CD4-positive, alpha-beta T cell (primary cell): ENCODE measurements at regions not wholly inside any gene's neighbourhood (a gene's known extent, or its start where the extent isn't known, plus 50 kb on each side); places are given as distances from the start of the nearest gene placed in this dataset.
"Not testable (repeated sequence)": the region's sequence is repeated elsewhere in the genome, so short reads cannot be mapped to it uniquely, and the experiment has no call there.

Source experiments
- ATAC-seq: fragments of 200-7000 bp; cut with Tn5 transposase; one replicate; pipeline ENCODE4 v1.10.0; 2022; ENCODE audit warnings: mild to moderate bottlenecking; ENCODE audit not compliant: poor library complexity
- CTCF ChIA-PET: fragments of 350-600 bp; sonication (Branson Sonifier 250); formaldehyde crosslinking; loops from one replicate; lab custom pipeline; 2021; ENCODE audit warnings: antibody characterized with exemption, inconsistent platforms; lab: Charles Lee
- POLR2A ChIA-PET: fragments of 350-600 bp; sonication (Branson Sonifier 250); formaldehyde crosslinking; loops from one replicate; lab custom pipeline; 2021; ENCODE audit warnings: antibody characterized with exemption, inconsistent platforms; lab: Charles Lee
- DNase-seq, 14 experiments: peaks; one replicate each; pipeline ENCODE4 v3.0.0-alpha.2; 2013 to 2020; ENCODE audit warnings: mixed read lengths in 2 of 14
- H3K27ac ChIP-seq, 2 donors: one replicate each; pipeline versions ENCODE4 v1.5.1 to v1.7.0; 2013; ENCODE audit warnings: low read length in 2 of 2, low read depth in 1 of 2, mild to moderate bottlenecking in 1 of 2
- H3K27me3 ChIP-seq, 2 experiments: 1 replicate in 1 of 2; 2 replicates in 1 of 2; pipeline versions ENCODE4 v1.6.1 to v1.7.0; 2013; ENCODE audit warnings: low read length in 2 of 2, control low read depth in 1 of 2, mild to moderate bottlenecking in 1 of 2, moderate library complexity in 1 of 2; ENCODE audit not compliant: insufficient read depth in 2 of 2, control insufficient read depth in 1 of 2
- H3K36me3 ChIP-seq: one replicate; pipeline ENCODE4 v1.6.1; 2013; ENCODE audit warnings: low read length, control low read depth; ENCODE audit not compliant: insufficient read depth
- H3K4me1 ChIP-seq: one replicate; pipeline ENCODE4 v1.6.1; 2013; ENCODE audit warnings: low read length, control low read depth; ENCODE audit not compliant: insufficient read depth
- H3K4me3 ChIP-seq: one replicate; pipeline ENCODE4 v1.5.1; 2013; ENCODE audit warnings: mild to moderate bottlenecking, low read length, moderate library complexity
- H3K9me3 ChIP-seq, 2 experiments: 1 replicate in 1 of 2; 2 replicates in 1 of 2; pipeline versions ENCODE4 v1.6.1 to v1.7.0; 2013; ENCODE audit warnings: low read length in 2 of 2, mild to moderate bottlenecking in 2 of 2, control low read depth in 1 of 2, moderate library complexity in 1 of 2; ENCODE audit not compliant: control insufficient read depth in 1 of 2, insufficient read depth in 1 of 2
- H3K27ac Mint-ChIP-seq: one replicate; pipeline ENCODE4 v1.8.0; 2020; ENCODE audit warnings: mixed read lengths
- H3K27me3 Mint-ChIP-seq: one replicate; pipeline ENCODE4 v1.8.0; 2021; ENCODE audit warnings: mixed read lengths
- H3K36me3 Mint-ChIP-seq: one replicate; pipeline ENCODE4 v1.8.0; 2021; ENCODE audit warnings: low read depth, mixed read lengths
- H3K4me1 Mint-ChIP-seq: one replicate; pipeline ENCODE4 v1.8.0; 2021; ENCODE audit warnings: low read depth, mixed read lengths
- H3K4me3 Mint-ChIP-seq: one replicate; pipeline ENCODE4 v1.8.0; 2020; ENCODE audit warnings: mild to moderate bottlenecking, mixed read lengths
- H3K9me3 Mint-ChIP-seq: one replicate; pipeline ENCODE4 v1.8.0; 2020; ENCODE audit warnings: mixed read lengths
- intact Hi-C, 2 experiments: fragments of 100-400 bp; cut with DNase I in 1 of 2; cut with micrococcal nuclease in 1 of 2; formaldehyde crosslinking; loops; one replicate each; pipeline versions ENCODE4 v1.15.1 to v1.9.0; 2023 to 2025; cut with DNase I, micrococcal nuclease
- TF ChIP-seq, protein P1 (sequence below): fragments of 200-600 bp; IDR thresholded peaks from one replicate; pipeline ENCODE4 v1.8.0; 2022; ENCODE audit warnings: antibody characterized with exemption, mild to moderate bottlenecking

DNA sequence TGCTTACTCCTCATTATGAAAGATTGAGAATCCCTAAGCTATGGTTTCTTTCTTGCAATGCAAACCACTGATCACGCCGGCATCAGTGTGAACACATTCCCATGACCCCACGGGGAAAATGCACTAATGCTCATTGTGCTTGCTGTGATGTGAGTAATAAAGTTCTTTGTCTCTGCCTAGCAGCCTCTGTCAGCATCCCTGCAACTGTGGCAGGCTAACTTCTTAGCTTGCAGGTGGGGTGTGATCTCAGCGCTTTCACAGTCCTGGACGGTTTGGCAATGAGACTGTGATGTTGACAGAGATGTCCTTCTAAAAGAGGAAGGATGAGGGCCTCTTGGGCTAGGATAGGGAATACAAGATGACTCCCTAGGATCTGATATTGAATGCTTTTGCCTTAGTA is 1218.7 kb downstream of the EFNA5 start:
- peaks cover 12% of the 10 kb centered on the region for H3K4me1 Mint-ChIP-seq
- H3K9me3 Mint-ChIP-seq, result no peaks in the 10 kb centered on the region
- H3K27ac ChIP-seq, result no peak overlapping the region
- ChIA-PET POLR2A (no interaction called here), CTCF (no interaction called here)
- intact Hi-C loops, result no loop called here
- no peaks in the 10 kb centered on the region for H3K27me3 Mint-ChIP-seq
- ATAC-seq, result no peak
- H3K27me3 ChIP-seq, result no peaks in the 10 kb centered on the region
- no peak overlapping the region for H3K4me3 Mint-ChIP-seq
- H3K4me1 ChIP-seq, result no peaks in the 10 kb centered on the region
- H3K36me3 Mint-ChIP-seq, result no peaks in the 10 kb centered on the region
- DNase-seq, result no peak
- TF ChIP-seq, protein P1, sequence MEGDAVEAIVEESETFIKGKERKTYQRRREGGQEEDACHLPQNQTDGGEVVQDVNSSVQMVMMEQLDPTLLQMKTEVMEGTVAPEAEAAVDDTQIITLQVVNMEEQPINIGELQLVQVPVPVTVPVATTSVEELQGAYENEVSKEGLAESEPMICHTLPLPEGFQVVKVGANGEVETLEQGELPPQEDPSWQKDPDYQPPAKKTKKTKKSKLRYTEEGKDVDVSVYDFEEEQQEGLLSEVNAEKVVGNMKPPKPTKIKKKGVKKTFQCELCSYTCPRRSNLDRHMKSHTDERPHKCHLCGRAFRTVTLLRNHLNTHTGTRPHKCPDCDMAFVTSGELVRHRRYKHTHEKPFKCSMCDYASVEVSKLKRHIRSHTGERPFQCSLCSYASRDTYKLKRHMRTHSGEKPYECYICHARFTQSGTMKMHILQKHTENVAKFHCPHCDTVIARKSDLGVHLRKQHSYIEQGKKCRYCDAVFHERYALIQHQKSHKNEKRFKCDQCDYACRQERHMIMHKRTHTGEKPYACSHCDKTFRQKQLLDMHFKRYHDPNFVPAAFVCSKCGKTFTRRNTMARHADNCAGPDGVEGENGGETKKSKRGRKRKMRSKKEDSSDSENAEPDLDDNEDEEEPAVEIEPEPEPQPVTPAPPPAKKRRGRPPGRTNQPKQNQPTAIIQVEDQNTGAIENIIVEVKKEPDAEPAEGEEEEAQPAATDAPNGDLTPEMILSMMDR, result no peak
- H3K9me3 ChIP-seq, result no peaks in the 10 kb centered on the region
- H3K4me3 ChIP-seq, result no peak overlapping the region
- H3K27ac Mint-ChIP-seq, result no peak overlapping the region
- no peaks in the 10 kb centered on the region for H3K36me3 ChIP-seq

DNA sequence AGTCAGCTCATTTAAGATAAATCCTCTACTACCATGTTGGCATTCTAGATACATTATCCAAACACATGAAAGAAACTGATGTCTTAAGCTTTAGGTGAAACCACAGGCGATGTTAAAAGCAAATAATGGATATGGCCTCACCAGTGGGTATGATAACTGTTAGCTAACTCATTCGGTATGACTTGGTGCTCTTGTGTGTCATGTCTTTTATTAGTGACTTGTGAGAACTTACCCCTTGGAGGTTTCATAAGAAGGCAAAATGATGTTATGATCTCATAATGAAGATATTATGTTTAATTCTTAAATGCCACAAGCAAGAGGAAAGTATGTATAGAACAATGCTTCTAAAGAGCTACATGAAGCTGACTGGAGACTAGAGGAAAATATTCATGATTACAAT is 1227.0 kb downstream of the EFNA5 start:
- H3K27ac Mint-ChIP-seq, result no peak overlapping the region
- H3K27ac ChIP-seq, result no peak overlapping the region
- no peaks in the 10 kb centered on the region for H3K36me3 Mint-ChIP-seq
- no peaks in the 10 kb centered on the region for H3K9me3 Mint-ChIP-seq
- intact Hi-C loops, result no loop called here
- TF ChIP-seq, protein P1, result no peak
- no peak overlapping the region for H3K4me3 ChIP-seq
- no peaks in the 10 kb centered on the region for H3K4me1 ChIP-seq
- POLR2A ChIA-PET, result no interaction called here
- no peaks in the 10 kb centered on the region for H3K36me3 ChIP-seq
- CTCF ChIA-PET, result no interaction called here
- no peak overlapping the region for H3K4me3 Mint-ChIP-seq
- H3K9me3 ChIP-seq, result no peaks in the 10 kb centered on the region
- no peak for DNase-seq
- H3K4me1 Mint-ChIP-seq, result peaks cover 12% of the 10 kb centered on the region
- ATAC-seq, result no peak
- no peaks in the 10 kb centered on the region for H3K27me3 ChIP-seq
- no peaks in the 10 kb centered on the region for H3K27me3 Mint-ChIP-seq

DNA sequence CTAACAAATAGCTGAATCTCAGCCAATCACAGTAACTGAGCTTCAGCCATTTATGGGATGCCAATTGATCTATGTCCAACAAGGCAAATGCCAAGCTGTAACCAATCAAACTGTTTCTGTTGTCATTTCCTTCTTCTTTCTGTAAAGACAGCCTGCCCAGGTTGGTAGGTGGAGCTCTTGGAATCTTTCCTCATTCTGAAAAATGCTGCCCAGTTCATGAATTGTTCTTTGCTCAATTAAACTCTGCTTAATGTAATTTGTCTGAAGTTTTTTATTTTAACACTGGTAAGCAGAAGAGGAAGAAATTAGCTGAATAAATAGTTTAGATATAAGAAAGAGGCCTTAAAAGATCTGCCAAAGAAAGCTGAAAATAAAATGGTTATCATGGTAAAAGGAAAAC is 1235.6 kb downstream of the EFNA5 start:
- no peak overlapping the region for H3K27ac Mint-ChIP-seq
- CTCF ChIA-PET, result no interaction called here
- H3K4me3 Mint-ChIP-seq, result no peak overlapping the region
- no peaks in the 10 kb centered on the region for H3K27me3 Mint-ChIP-seq
- intact Hi-C loops, result no loop called here
- H3K4me1 Mint-ChIP-seq, result no peaks in the 10 kb centered on the region
- POLR2A ChIA-PET, result no interaction called here
- no peaks in the 10 kb centered on the region for H3K36me3 Mint-ChIP-seq
- DNase-seq (no peak), ATAC-seq (no peak)
- Histone ChIP-seq H3K27ac (no peak overlapping the region), H3K4me3 (no peak overlapping the region), H3K9me3 (peaks cover 0 to 5% of the 10 kb centered on the region in 2 experiments), H3K4me1 (no peaks in the 10 kb centered on the region), H3K27me3 (no peaks in the 10 kb centered on the region), H3K36me3 (no peaks in the 10 kb centered on the region)
- TF ChIP-seq, protein P1, result no peak
- H3K9me3 Mint-ChIP-seq, result no peaks in the 10 kb centered on the region

GRCh38 chr5:106430733-106431132 is 1240.0 kb downstream of the EFNA5 start:
- H3K36me3 Mint-ChIP-seq, H3K4me3 Mint-ChIP-seq, DNase-seq, H3K27me3 ChIP-seq, CTCF ChIA-PET, H3K27me3 Mint-ChIP-seq, H3K9me3 ChIP-seq, ATAC-seq, H3K4me3 ChIP-seq, POLR2A ChIA-PET, H3K27ac ChIP-seq, H3K27ac Mint-ChIP-seq, H3K9me3 Mint-ChIP-seq, H3K4me1 ChIP-seq, H3K4me1 Mint-ChIP-seq, intact Hi-C loops, H3K36me3 ChIP-seq: not testable (repeated sequence)
